HUES64 (cell line): ENCODE measurements at regions not wholly inside any gene's neighbourhood (a gene's known extent, or its start where the extent isn't known, plus 50 kb on each side); places are given as distances from the start of the nearest gene placed in this dataset.
"Not testable (repeated sequence)": the region's sequence is repeated elsewhere in the genome, so short reads cannot be mapped to it uniquely, and the experiment has no call there.

Source experiments
- H3K27ac ChIP-seq: 2 replicates; pipeline ENCODE4 v1.7.0; 2013; ENCODE audit warnings: low read depth, low read length, inconsistent platforms
- H3K27me3 ChIP-seq: 2 replicates; pipeline ENCODE4 v1.6.1; 2013; ENCODE audit warnings: mild to moderate bottlenecking, low read length; ENCODE audit not compliant: insufficient read depth
- H3K36me3 ChIP-seq: 2 replicates; pipeline ENCODE4 v1.6.1; 2013; ENCODE audit warnings: mild to moderate bottlenecking, low read length; ENCODE audit not compliant: insufficient read depth
- H3K4me1 ChIP-seq: 2 replicates; pipeline ENCODE4 v1.6.1; 2013; ENCODE audit warnings: mild to moderate bottlenecking, low read length, moderate library complexity; ENCODE audit not compliant: insufficient read depth
- H3K4me3 ChIP-seq: 2 replicates; pipeline ENCODE4 v1.5.1; 2013; ENCODE audit warnings: mild to moderate bottlenecking, low read length, moderate library complexity
- H3K9ac ChIP-seq: 2 replicates; pipeline ENCODE4 v1.6.1; 2013; ENCODE audit warnings: mild to moderate bottlenecking, low read depth, low read length
- H3K9me3 ChIP-seq: 2 replicates; pipeline ENCODE4 v1.6.1; 2013; ENCODE audit warnings: low read depth, low read length; ENCODE audit not compliant: insufficient read depth
- WGBS: fragments of 150-250, 120-280 bp; methylation state at CpG from one replicate; pipeline ENCODE4 v1.1.7; 2013; ENCODE audit warnings: missing lambda C conversion rate; 5-methylcytosine and 5-hydroxymethylcytosine counted together

GRCh38 chr7:106752367-106752766 is 91.4 kb upstream of the CCDC71L start:
- no peak overlapping the region for H3K4me3 ChIP-seq
- no peak overlapping the region for H3K9ac ChIP-seq
- no peak overlapping the region for H3K27ac ChIP-seq
- H3K9me3 ChIP-seq, result peaks cover 24% of the 10 kb centered on the region
- H3K36me3 ChIP-seq, result no peaks in the 10 kb centered on the region
- H3K4me1 ChIP-seq, result no peaks in the 10 kb centered on the region
- 86% methylated on average over 1 of the region's 1 CpG for WGBS
- H3K27me3 ChIP-seq, result no peaks in the 10 kb centered on the region

- H3K4me3 ChIP-seq, H3K36me3 ChIP-seq, H3K27me3 ChIP-seq, H3K4me1 ChIP-seq, H3K9ac ChIP-seq: not testable (repeated sequence)
- peak overlapping the region; percentile 77; the same call in 1 of the 2 replicates for H3K27ac ChIP-seq
- peaks cover 24% of the 10 kb centered on the region for H3K9me3 ChIP-seq
- WGBS, result 96% methylated on average over 2 of the region's 3 CpGs
Observed at GRCh38 chr7:106755024-106755423, 94.1 kb upstream of the CCDC71L start.

GRCh38 chr7:106755641-106756040 is 94.7 kb upstream of the CCDC71L start:
- Histone ChIP-seq H3K9me3 (peaks cover 24% of the 10 kb centered on the region), H3K4me3 (no peak overlapping the region), H3K9ac (no peak overlapping the region), H3K4me1 (no peaks in the 10 kb centered on the region), H3K36me3 (no peaks in the 10 kb centered on the region), H3K27me3 (no peaks in the 10 kb centered on the region), H3K27ac (peak overlapping the region; percentile 77; the same call in 1 of the 2 replicates)
- 89% methylated on average over 1 of the region's 1 CpG for WGBS

- H3K9me3 ChIP-seq, result peaks cover 24% of the 10 kb centered on the region
- no peaks in the 10 kb centered on the region for H3K27me3 ChIP-seq
- H3K9ac ChIP-seq, result no peak overlapping the region
- H3K27ac ChIP-seq, result peak overlapping the region; percentile 71; the same call in 1 of the 2 replicates
- H3K36me3 ChIP-seq, result no peaks in the 10 kb centered on the region
- no peak overlapping the region for H3K4me3 ChIP-seq
- no peaks in the 10 kb centered on the region for H3K4me1 ChIP-seq
Observed at GRCh38 chr7:106756071-106756470, 95.1 kb upstream of the CCDC71L start.

- no peaks in the 10 kb centered on the region for H3K4me1 ChIP-seq
- no peak overlapping the region for H3K9ac ChIP-seq
- H3K36me3 ChIP-seq, result no peaks in the 10 kb centered on the region
- peaks cover 24% of the 10 kb centered on the region for H3K9me3 ChIP-seq
- H3K4me3 ChIP-seq, result no peak overlapping the region
- no peaks in the 10 kb centered on the region for H3K27me3 ChIP-seq
- 97% methylated on average over 11 of the region's 11 CpGs for WGBS
- no peak overlapping the region for H3K27ac ChIP-seq
Observed at GRCh38 chr7:106756884-106757283, 95.9 kb upstream of the CCDC71L start.

- no peak overlapping the region for H3K4me3 ChIP-seq
- no peaks in the 10 kb centered on the region for H3K4me1 ChIP-seq
- H3K27ac ChIP-seq, result no peak overlapping the region
- H3K36me3 ChIP-seq, result no peaks in the 10 kb centered on the region
- peaks cover 24% of the 10 kb centered on the region for H3K9me3 ChIP-seq
- WGBS, result 97% methylated on average over 2 of the region's 2 CpGs
- H3K27me3 ChIP-seq, result no peaks in the 10 kb centered on the region
- H3K9ac ChIP-seq, result no peak overlapping the region
Observed at GRCh38 chr7:106757846-106758245, 96.9 kb upstream of the CCDC71L start.

- not testable (repeated sequence) for H3K4me3 ChIP-seq, H3K4me1 ChIP-seq, H3K9ac ChIP-seq, H3K27ac ChIP-seq, H3K9me3 ChIP-seq, H3K27me3 ChIP-seq, H3K36me3 ChIP-seq
- 92% methylated on average over 2 of the region's 2 CpGs for WGBS
Observed at GRCh38 chr7:106762845-106763244, 101.9 kb upstream of the CCDC71L start.

- Histone ChIP-seq H3K4me3 (no peak overlapping the region), H3K4me1 (no peaks in the 10 kb centered on the region), H3K36me3 (no peaks in the 10 kb centered on the region), H3K9ac (no peak overlapping the region), H3K27me3 (no peaks in the 10 kb centered on the region), H3K9me3 (no peaks in the 10 kb centered on the region), H3K27ac (no peak overlapping the region)
- 89% methylated on average over 2 of the region's 2 CpGs for WGBS
Observed at GRCh38 chr7:106763717-106764116, 101.4 kb upstream of the PIK3CG start.

- Histone ChIP-seq H3K36me3 (no peaks in the 10 kb centered on the region), H3K27ac (no peak overlapping the region), H3K9me3 (no peaks in the 10 kb centered on the region), H3K9ac (no peak overlapping the region), H3K27me3 (no peaks in the 10 kb centered on the region), H3K4me3 (no peak overlapping the region), H3K4me1 (no peaks in the 10 kb centered on the region)
- WGBS, result 92% methylated on average over 5 of the region's 5 CpGs
Observed at GRCh38 chr7:106765727-106766355, 99.2 kb upstream of the PIK3CG start.

GRCh38 chr7:106766551-106766950 is 98.5 kb upstream of the PIK3CG start:
- H3K9ac ChIP-seq, result no peak overlapping the region
- no peak overlapping the region for H3K4me3 ChIP-seq
- no peaks in the 10 kb centered on the region for H3K27me3 ChIP-seq
- H3K27ac ChIP-seq, result no peak overlapping the region
- 100% methylated on average over 1 of the region's 2 CpGs for WGBS
- H3K9me3 ChIP-seq, result no peaks in the 10 kb centered on the region
- no peaks in the 10 kb centered on the region for H3K36me3 ChIP-seq
- no peaks in the 10 kb centered on the region for H3K4me1 ChIP-seq

- H3K27me3 ChIP-seq, result no peaks in the 10 kb centered on the region
- WGBS, result 98% methylated on average over 3 of the region's 3 CpGs
- H3K27ac ChIP-seq, result no peak overlapping the region
- H3K9me3 ChIP-seq, result no peaks in the 10 kb centered on the region
- no peak overlapping the region for H3K9ac ChIP-seq
- no peaks in the 10 kb centered on the region for H3K4me1 ChIP-seq
- H3K36me3 ChIP-seq, result no peaks in the 10 kb centered on the region
- H3K4me3 ChIP-seq, result no peak overlapping the region
Observed at GRCh38 chr7:106767078-106767477, 98.0 kb upstream of the PIK3CG start.
